Uterus (tissue), 2 donors: ENCODE measurements at regions not wholly inside any gene's neighbourhood (a gene's known extent, or its start where the extent isn't known, plus 50 kb on each side); places are given as distances from the start of the nearest gene placed in this dataset.

Experiments used
- POLR2A ChIP-seq, 2 donors: fragments of 450-650 bp; IDR thresholded peaks; one replicate each; pipeline ENCODE4 v1.6.1; 2016; ENCODE audit warnings: antibody characterized with exemption in 2 of 2, mild to moderate bottlenecking in 1 of 2, moderate library complexity in 1 of 2
- TF ChIP-seq, protein P1 (sequence below), 4 experiments: fragments of 200-600 bp in 2 of 4; fragments of 450-650 bp in 2 of 4; sonication (generic) in 2 of 4; IDR thresholded peaks; one replicate each; pipeline ENCODE4 v1.5.1; 2016 to 2019; ENCODE audit warnings: antibody characterized with exemption in 4 of 4, mild to moderate bottlenecking in 2 of 4, moderate library complexity in 1 of 4

DNA sequence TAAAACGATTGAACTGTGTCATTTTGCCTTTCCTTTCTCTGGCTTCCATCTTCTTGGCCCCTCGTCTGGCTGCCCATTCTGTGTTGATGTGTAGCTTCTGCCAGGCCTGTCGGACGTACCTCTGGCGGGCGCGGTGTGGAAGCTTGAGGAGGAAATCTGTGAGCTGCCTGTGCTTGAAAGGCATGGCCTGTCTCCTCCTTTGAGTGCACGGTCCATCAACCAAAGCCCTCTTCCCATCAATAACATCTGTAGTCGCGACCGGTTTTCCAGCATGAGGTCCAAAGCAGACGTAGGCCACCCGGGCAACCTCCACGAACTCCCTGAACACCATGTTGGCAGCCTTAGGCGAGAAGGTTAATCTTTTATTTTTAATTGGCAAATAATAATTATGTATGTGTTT lies 202.7 kb downstream of the CRLF2 start:
- TF ChIP-seq, protein P1, sequence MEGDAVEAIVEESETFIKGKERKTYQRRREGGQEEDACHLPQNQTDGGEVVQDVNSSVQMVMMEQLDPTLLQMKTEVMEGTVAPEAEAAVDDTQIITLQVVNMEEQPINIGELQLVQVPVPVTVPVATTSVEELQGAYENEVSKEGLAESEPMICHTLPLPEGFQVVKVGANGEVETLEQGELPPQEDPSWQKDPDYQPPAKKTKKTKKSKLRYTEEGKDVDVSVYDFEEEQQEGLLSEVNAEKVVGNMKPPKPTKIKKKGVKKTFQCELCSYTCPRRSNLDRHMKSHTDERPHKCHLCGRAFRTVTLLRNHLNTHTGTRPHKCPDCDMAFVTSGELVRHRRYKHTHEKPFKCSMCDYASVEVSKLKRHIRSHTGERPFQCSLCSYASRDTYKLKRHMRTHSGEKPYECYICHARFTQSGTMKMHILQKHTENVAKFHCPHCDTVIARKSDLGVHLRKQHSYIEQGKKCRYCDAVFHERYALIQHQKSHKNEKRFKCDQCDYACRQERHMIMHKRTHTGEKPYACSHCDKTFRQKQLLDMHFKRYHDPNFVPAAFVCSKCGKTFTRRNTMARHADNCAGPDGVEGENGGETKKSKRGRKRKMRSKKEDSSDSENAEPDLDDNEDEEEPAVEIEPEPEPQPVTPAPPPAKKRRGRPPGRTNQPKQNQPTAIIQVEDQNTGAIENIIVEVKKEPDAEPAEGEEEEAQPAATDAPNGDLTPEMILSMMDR (IDR thresholded peaks at IDR 0.05) = no peak
- TF ChIP-seq POLR2A (IDR thresholded peaks at IDR 0.05) = no peak
